ENCODE measurements at regions not wholly inside any gene's neighbourhood (a gene's known extent, or its start where the extent isn't known, plus 50 kb on each side); places are given as distances from the start of the nearest gene placed in this dataset.

DNA sequence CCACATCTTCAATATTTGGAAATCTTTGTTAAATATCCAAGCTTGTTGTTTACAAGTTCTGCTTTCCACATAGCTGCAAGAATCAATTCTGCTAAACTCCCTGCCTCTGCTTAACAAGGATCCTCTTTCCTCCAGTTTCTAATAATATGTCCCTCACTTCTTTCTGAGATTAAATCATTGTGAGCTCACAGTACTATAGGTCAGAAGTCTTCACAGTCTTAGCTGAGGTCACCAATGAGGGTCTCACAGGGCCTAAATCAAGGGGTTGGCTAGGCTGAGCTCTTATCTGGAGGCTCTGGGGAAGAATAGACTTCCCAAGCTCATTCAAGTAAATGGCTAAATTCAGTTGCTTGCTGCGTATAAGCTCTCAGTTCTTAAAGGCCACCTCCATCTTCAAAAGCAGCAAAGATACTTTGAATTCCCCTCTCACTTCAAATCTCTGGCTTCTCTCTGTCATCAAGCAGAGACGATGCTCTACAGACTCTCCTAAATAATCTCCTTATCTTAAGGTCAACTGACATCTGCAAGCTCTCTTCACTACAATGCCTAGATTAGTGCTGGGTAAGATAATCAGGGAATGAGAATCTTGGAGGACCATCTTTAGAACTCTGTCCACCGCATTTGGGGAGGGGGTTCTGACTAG is 175.3 kb downstream of the PLPPR4 start:
- TF ChIP-seq TEAD4 (IDR thresholded peaks at IDR 0.05; ENCODE audit: low read depth, low read length): no peak
- no peak for TF ChIP-seq EZH2 (IDR thresholded peaks at IDR 0.05; ENCODE audit: low read depth, low read length, severe bottlenecking)
- no peak for TF ChIP-seq SUZ12 (IDR thresholded peaks at IDR 0.05; ENCODE audit: low read length)
- TF ChIP-seq, protein P1, sequence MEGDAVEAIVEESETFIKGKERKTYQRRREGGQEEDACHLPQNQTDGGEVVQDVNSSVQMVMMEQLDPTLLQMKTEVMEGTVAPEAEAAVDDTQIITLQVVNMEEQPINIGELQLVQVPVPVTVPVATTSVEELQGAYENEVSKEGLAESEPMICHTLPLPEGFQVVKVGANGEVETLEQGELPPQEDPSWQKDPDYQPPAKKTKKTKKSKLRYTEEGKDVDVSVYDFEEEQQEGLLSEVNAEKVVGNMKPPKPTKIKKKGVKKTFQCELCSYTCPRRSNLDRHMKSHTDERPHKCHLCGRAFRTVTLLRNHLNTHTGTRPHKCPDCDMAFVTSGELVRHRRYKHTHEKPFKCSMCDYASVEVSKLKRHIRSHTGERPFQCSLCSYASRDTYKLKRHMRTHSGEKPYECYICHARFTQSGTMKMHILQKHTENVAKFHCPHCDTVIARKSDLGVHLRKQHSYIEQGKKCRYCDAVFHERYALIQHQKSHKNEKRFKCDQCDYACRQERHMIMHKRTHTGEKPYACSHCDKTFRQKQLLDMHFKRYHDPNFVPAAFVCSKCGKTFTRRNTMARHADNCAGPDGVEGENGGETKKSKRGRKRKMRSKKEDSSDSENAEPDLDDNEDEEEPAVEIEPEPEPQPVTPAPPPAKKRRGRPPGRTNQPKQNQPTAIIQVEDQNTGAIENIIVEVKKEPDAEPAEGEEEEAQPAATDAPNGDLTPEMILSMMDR (IDR thresholded peaks at IDR 0.05; ENCODE audit: control extremely low read depth in 1 of 3, insufficient read depth in 1 of 3, low read depth in 1 of 3, low read length in 3 of 3): no peak
- TF ChIP-seq, protein P2, sequence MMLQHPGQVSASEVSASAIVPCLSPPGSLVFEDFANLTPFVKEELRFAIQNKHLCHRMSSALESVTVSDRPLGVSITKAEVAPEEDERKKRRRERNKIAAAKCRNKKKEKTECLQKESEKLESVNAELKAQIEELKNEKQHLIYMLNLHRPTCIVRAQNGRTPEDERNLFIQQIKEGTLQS (IDR thresholded peaks at IDR 0.05; ENCODE audit: insufficient read depth, low read depth, low read length): no peak
- TF ChIP-seq CBX8 (IDR thresholded peaks at IDR 0.05; ENCODE audit: borderline replicate concordance, low read depth, low read length): no peak
- no peak for TF ChIP-seq NANOG (IDR thresholded peaks at IDR 0.05; ENCODE audit: insufficient read depth, low read depth, low read length, poor library complexity, severe bottlenecking)
